ENCODE measurements at regions not wholly inside any gene's neighbourhood (a gene's known extent, or its start where the extent isn't known, plus 50 kb on each side); places are given as distances from the start of the nearest gene placed in this dataset.

DNA sequence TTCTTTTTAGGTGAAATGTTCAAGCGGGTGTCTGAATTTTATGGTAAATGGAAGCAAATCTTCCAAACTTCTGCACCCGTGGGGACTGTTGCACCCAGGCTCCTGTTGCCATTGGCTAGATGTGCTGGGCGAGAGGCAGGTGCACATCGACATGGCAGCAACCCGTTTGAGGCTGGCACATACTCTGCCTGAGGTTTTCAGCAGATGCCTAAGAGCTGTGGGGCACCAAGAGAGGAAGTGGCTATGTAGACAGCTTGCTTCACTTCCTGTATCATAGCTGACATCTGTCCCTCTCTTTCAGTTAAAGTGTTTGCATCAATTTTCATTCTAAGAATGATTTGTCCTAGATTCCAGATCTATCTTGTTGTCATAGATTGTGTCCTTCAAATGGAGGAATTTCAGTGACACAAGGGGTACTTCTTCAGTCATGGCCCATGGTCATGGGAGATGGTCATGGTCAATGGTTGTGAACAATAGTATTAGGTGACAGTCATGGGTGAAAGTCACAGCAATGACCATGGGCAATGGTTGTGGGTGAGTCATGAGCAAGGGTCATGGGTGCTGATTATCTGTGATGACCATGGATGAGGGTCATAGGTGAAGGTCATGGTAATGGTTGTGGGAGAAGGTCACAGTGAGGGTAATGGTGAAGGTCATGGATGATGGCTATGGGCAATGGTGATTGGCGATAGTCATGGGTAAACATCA is 115.1 kb upstream of the IRX4 start:
- H3K4me3 ChIP-seq (ENCODE audit: low read depth, low read length) = no peak overlapping the region
- H3K36me3 ChIP-seq (replicated peaks) = no peaks in the 10 kb centered on the region
- no peaks in the 10 kb centered on the region for H3K27me3 ChIP-seq (replicated peaks)
- no peak overlapping the region for H3K27ac ChIP-seq
- DNase-seq = no peak
- in situ Hi-C loops (cut with HindIII; ENCODE audit: low pct_ligation_motif_present, low sequenced_read_pairs) = no loop called here
- TF ChIP-seq, protein P1, sequence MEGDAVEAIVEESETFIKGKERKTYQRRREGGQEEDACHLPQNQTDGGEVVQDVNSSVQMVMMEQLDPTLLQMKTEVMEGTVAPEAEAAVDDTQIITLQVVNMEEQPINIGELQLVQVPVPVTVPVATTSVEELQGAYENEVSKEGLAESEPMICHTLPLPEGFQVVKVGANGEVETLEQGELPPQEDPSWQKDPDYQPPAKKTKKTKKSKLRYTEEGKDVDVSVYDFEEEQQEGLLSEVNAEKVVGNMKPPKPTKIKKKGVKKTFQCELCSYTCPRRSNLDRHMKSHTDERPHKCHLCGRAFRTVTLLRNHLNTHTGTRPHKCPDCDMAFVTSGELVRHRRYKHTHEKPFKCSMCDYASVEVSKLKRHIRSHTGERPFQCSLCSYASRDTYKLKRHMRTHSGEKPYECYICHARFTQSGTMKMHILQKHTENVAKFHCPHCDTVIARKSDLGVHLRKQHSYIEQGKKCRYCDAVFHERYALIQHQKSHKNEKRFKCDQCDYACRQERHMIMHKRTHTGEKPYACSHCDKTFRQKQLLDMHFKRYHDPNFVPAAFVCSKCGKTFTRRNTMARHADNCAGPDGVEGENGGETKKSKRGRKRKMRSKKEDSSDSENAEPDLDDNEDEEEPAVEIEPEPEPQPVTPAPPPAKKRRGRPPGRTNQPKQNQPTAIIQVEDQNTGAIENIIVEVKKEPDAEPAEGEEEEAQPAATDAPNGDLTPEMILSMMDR (IDR thresholded peaks at IDR 0.05; ENCODE audit: low read depth, low read length, missing control alignments) = no peak

DNA sequence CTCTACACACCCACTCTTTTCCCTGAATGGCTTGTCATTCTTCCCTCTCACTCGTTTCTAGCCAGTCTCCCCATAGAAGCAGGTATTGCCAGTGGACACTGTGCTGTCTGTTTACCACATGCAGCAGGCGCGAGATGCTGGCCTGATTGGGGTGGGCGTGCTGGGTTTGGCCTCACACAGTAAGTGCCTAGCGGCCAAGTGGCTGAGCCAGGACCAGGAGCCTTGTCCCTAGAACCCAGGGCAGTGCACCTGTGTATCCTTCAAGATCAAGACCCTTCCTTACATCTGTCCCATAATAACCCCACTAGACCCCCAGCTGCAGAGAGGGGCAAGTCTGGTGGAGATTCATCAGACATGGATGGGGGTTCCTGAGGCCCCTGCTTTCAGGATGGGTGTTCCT is 112.8 kb upstream of the IRX4 start:
- Histone ChIP-seq H3K36me3 (replicated peaks) (no peaks in the 10 kb centered on the region), H3K4me3 (ENCODE audit: low read depth, low read length) (no peak overlapping the region), H3K27ac (no peak overlapping the region), H3K27me3 (replicated peaks) (no peaks in the 10 kb centered on the region)
- in situ Hi-C loops (cut with HindIII; ENCODE audit: low pct_ligation_motif_present, low sequenced_read_pairs) = no loop called here
- TF ChIP-seq, protein P1 (IDR thresholded peaks at IDR 0.05; ENCODE audit: low read depth, low read length, missing control alignments) = no peak
- DNase-seq = no peak

DNA sequence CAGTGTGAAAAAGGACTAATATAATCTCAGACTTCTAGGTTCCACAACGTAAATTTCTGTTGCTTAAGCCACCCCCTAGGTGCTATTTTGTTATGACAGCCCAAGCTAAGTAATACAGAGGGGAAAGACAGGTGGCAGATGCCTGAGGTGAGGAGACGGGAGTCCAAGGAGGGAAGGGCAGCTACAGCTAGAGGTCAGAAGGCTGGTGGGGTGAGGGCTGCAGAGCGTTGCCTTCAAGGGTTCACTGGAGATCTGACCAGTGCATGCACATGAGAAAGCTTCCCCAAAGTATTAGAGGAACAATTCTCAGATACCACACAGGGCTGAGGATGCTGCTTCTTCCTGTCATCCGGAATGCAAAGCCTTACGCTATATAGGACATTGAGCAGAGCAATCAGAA is 104.7 kb upstream of the IRX4 start:
- Histone ChIP-seq H3K27ac (no peak overlapping the region), H3K27me3 (replicated peaks) (no peaks in the 10 kb centered on the region), H3K4me3 (ENCODE audit: low read depth, low read length) (no peak overlapping the region), H3K36me3 (replicated peaks) (no peaks in the 10 kb centered on the region)
- TF ChIP-seq, protein P1 (IDR thresholded peaks at IDR 0.05; ENCODE audit: low read depth, low read length, missing control alignments) = no peak
- DNase-seq = no peak
- in situ Hi-C loops (cut with HindIII; ENCODE audit: low pct_ligation_motif_present, low sequenced_read_pairs) = no loop called here

DNA sequence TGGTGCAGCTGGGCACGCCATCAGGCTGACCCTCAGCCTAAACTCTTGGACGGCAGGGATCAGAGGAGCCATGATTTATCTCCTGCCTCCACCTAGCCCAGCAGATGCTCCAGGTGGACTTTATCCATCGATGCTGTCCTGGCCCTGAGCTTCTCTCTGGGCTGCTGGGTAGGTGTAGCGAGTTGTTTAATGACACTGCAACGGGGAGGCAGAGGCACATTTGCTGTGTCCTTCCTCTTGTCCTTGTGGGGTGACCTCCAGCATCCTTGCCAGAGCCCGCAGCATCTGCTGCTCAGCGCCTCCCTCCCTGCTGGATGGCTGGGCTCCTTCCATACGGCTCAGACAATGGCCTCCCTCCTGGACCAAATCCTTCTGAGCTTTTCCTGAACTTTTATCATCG is 103.1 kb upstream of the IRX4 start:
- no peak overlapping the region for H3K27ac ChIP-seq
- no peaks in the 10 kb centered on the region for H3K27me3 ChIP-seq (replicated peaks)
- no peaks in the 10 kb centered on the region for H3K36me3 ChIP-seq (replicated peaks)
- no peak overlapping the region for H3K4me3 ChIP-seq (ENCODE audit: low read depth, low read length)
- in situ Hi-C loops (cut with HindIII; ENCODE audit: low pct_ligation_motif_present, low sequenced_read_pairs) = no loop called here
- DNase-seq = no peak
- TF ChIP-seq, protein P1 (IDR thresholded peaks at IDR 0.05; ENCODE audit: low read depth, low read length, missing control alignments) = no peak

DNA sequence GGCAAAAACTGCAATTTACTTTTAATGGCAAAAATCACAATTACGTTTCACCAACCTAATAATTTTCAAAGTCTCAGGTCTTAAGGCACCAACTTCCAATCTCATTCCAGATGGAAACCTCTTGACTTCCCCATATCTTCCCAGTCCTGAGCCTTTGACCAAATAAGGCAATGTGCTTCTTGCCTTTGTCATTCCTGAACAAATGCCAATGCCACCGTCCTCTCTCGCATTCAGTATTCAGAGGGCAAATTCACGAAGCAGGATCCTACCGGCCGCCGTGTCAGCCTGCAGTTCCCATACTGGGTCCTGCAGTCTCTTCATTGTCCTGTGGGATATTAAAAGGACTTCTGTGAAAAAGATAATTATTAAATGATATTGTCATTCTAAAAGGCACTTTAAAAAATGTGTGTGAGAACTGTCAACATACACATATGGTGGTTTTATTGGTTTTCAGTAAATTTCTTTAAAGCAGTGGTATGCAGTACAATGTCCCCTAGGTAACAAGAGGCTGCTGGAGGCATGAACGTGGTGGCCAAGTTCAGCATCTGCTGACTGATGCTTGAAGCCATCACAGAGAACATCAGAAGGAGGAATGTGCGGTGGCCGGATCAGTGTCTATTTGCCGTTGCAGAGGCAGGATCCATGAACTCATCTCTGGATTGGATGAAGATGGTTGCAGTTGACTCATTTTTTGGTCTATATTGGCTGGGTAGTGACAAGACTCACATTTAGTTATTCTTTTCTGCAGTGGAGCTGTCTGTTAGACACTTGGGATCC is 101.4 kb upstream of the IRX4 start:
- Histone ChIP-seq H3K4me3 (ENCODE audit: low read depth, low read length) (no peak overlapping the region), H3K27me3 (replicated peaks) (no peaks in the 10 kb centered on the region), H3K36me3 (replicated peaks) (no peaks in the 10 kb centered on the region), H3K27ac (no peak overlapping the region)
- TF ChIP-seq, protein P1 (IDR thresholded peaks at IDR 0.05; ENCODE audit: low read depth, low read length, missing control alignments) = no peak
- in situ Hi-C loops (cut with HindIII; ENCODE audit: low pct_ligation_motif_present, low sequenced_read_pairs) = no loop called here
- DNase-seq = no peak

Data from brain microvascular endothelial cell (primary cell).